Trophoblast cell (in vitro differentiated cells and primary cell): ENCODE measurements at regions not wholly inside any gene's neighbourhood (a gene's known extent, or its start where the extent isn't known, plus 50 kb on each side); places are given as distances from the start of the nearest gene placed in this dataset.

ENCODE experiments used
- DNase-seq, 2 donors: peaks; one replicate each; pipeline ENCODE4 v3.0.0-alpha.2; 2016
- H2AFZ ChIP-seq: 2 replicates; pipeline ENCODE4 v1.6.1; 2013; ENCODE audit warnings: low read length, moderate library complexity, mild to moderate bottlenecking; ENCODE audit not compliant: insufficient read depth, poor library complexity
- H2AK5ac ChIP-seq: 2 replicates; pipeline ENCODE4 v1.6.1; 2013; ENCODE audit warnings: mild to moderate bottlenecking, low read length
- H2BK120ac ChIP-seq: 2 replicates; pipeline ENCODE4 v1.6.1; 2013; ENCODE audit warnings: low read length, mild to moderate bottlenecking, moderate library complexity; ENCODE audit not compliant: insufficient read depth, poor library complexity
- H2BK12ac ChIP-seq: 2 replicates; pipeline ENCODE4 v1.6.1; 2013; ENCODE audit warnings: mild to moderate bottlenecking, low read length, moderate library complexity
- H2BK5ac ChIP-seq: 2 replicates; pipeline ENCODE4 v1.6.1; 2013; ENCODE audit warnings: low read length, low read depth, moderate library complexity, mild to moderate bottlenecking; ENCODE audit not compliant: poor library complexity
- H3K14ac ChIP-seq: 2 replicates; pipeline ENCODE4 v1.6.1; 2013; ENCODE audit warnings: mild to moderate bottlenecking, low read length
- H3K18ac ChIP-seq: 2 replicates; pipeline ENCODE4 v1.6.1; 2013; ENCODE audit warnings: mild to moderate bottlenecking, low read length
- H3K23ac ChIP-seq: 2 replicates; pipeline ENCODE4 v1.6.1; 2013; ENCODE audit warnings: low read length
- H3K27ac ChIP-seq: 2 replicates; pipeline ENCODE4 v1.5.1; 2013; ENCODE audit warnings: low read depth, mild to moderate bottlenecking, inconsistent platforms, low read length, moderate library complexity
- H3K27me3 ChIP-seq: 2 replicates; pipeline ENCODE4 v1.6.1; 2013; ENCODE audit warnings: inconsistent platforms, mild to moderate bottlenecking, low read length, moderate library complexity; ENCODE audit not compliant: insufficient read depth
- H3K36me3 ChIP-seq, 2 experiments: 1 replicate in 1 of 2; 2 replicates in 1 of 2; pipeline ENCODE4 v1.6.1; 2013; ENCODE audit warnings: low read length in 2 of 2, mild to moderate bottlenecking in 2 of 2, moderate library complexity in 1 of 2; ENCODE audit not compliant: insufficient read depth in 2 of 2, control insufficient read depth in 1 of 2
- H3K4ac ChIP-seq: 2 replicates; pipeline ENCODE4 v1.6.1; 2013; ENCODE audit warnings: low read depth, mild to moderate bottlenecking, low read length, moderate library complexity
- H3K4me1 ChIP-seq, 2 experiments: 1 replicate in 1 of 2; 2 replicates in 1 of 2; pipeline ENCODE4 v1.6.1; 2013; ENCODE audit warnings: low read length in 2 of 2, mild to moderate bottlenecking in 2 of 2, moderate library complexity in 1 of 2; ENCODE audit not compliant: insufficient read depth in 2 of 2, control insufficient read depth in 1 of 2
- H3K4me2 ChIP-seq: 2 replicates; pipeline ENCODE4 v1.6.1; 2013; ENCODE audit warnings: inconsistent platforms, mild to moderate bottlenecking, low read length, moderate library complexity
- H3K4me3 ChIP-seq: 2 replicates; pipeline ENCODE4 v1.5.1; 2013; ENCODE audit warnings: mild to moderate bottlenecking, low read depth, low read length, inconsistent platforms
- H3K79me1 ChIP-seq: one replicate; pipeline ENCODE4 v1.6.1; 2013; ENCODE audit warnings: low read length
- H3K79me2 ChIP-seq: 2 replicates; pipeline ENCODE4 v1.6.1; 2013; ENCODE audit warnings: low read length, mild to moderate bottlenecking; ENCODE audit not compliant: control insufficient read depth, insufficient read depth, poor library complexity
- H3K9ac ChIP-seq: 2 replicates; pipeline ENCODE4 v1.6.1; 2013; ENCODE audit warnings: mild to moderate bottlenecking, low read length
- H3K9me3 ChIP-seq: 2 replicates; pipeline ENCODE4 v1.6.1; 2013; ENCODE audit warnings: low read depth, mild to moderate bottlenecking, control low read depth, inconsistent platforms, low read length; ENCODE audit not compliant: insufficient read depth
- H4K12ac ChIP-seq: 2 replicates; pipeline ENCODE4 v1.6.1; 2013; ENCODE audit warnings: low read depth, mild to moderate bottlenecking, low read length, moderate library complexity
- H4K8ac ChIP-seq: 2 replicates; pipeline ENCODE4 v1.6.1; 2013; ENCODE audit warnings: low read depth, mild to moderate bottlenecking, low read length, moderate library complexity
- H4K91ac ChIP-seq: one replicate; pipeline ENCODE4 v1.6.1; 2013; ENCODE audit warnings: low read depth, mild to moderate bottlenecking, low read length, moderate library complexity
- WGBS: extraction: QIAGEN DNeasy Blood & Tissue Kit; methylation state at CpG from one replicate; pipeline ENCODE4 v1.1.7; 2013; ENCODE audit warnings: missing lambda C conversion rate; ENCODE audit not compliant: insufficient read length, insufficient coverage; ENCODE audit errors: extremely low coverage; 5-methylcytosine and 5-hydroxymethylcytosine counted together

- no CpG with 5 or more reads among the region's 3 CpGs for WGBS
- no peaks in the 10 kb centered on the region for H3K79me1 ChIP-seq
- H4K91ac ChIP-seq = no peak overlapping the region
- H3K9ac ChIP-seq = no peak overlapping the region
- no peak overlapping the region for H4K12ac ChIP-seq
- no peak overlapping the region for H3K14ac ChIP-seq
- no peaks in the 10 kb centered on the region for H3K27me3 ChIP-seq
- H3K4me3 ChIP-seq = no peak overlapping the region
- H4K8ac ChIP-seq = no peak overlapping the region
- no peak overlapping the region for H2BK120ac ChIP-seq
- no peaks in the 10 kb centered on the region for H3K79me2 ChIP-seq
- no peaks in the 10 kb centered on the region for H3K9me3 ChIP-seq
- no peak overlapping the region for H2BK12ac ChIP-seq
- no peak overlapping the region for H3K23ac ChIP-seq
- DNase-seq = no peak
- no peaks in the 10 kb centered on the region for H3K36me3 ChIP-seq
- no peak overlapping the region for H2AFZ ChIP-seq
- no peak overlapping the region for H3K27ac ChIP-seq
- no peak overlapping the region for H2AK5ac ChIP-seq
- H3K4me2 ChIP-seq = no peak overlapping the region
- no peaks in the 10 kb centered on the region for H3K4me1 ChIP-seq
- H3K18ac ChIP-seq = no peak overlapping the region
- H2BK5ac ChIP-seq = no peak overlapping the region
- H3K4ac ChIP-seq = no peak overlapping the region
Observed at GRCh38 chr7:136138991-136139390, 161.8 kb upstream of the MTPN start.

GRCh38 chr7:136136906-136137454, 159.8 kb upstream of the MTPN start:
- H3K36me3 ChIP-seq = no peaks in the 10 kb centered on the region
- H4K12ac ChIP-seq = no peak overlapping the region
- no peaks in the 10 kb centered on the region for H3K79me1 ChIP-seq
- no peaks in the 10 kb centered on the region for H3K9me3 ChIP-seq
- no peaks in the 10 kb centered on the region for H3K79me2 ChIP-seq
- no peak for DNase-seq
- no peaks in the 10 kb centered on the region for H3K27me3 ChIP-seq
- no peak overlapping the region for H3K18ac ChIP-seq
- H3K4ac ChIP-seq = no peak overlapping the region
- H2AK5ac ChIP-seq = no peak overlapping the region
- H4K91ac ChIP-seq = no peak overlapping the region
- H3K4me3 ChIP-seq = no peak overlapping the region
- H4K8ac ChIP-seq = no peak overlapping the region
- H3K23ac ChIP-seq = no peak overlapping the region
- no CpG with 5 or more reads among the region's 6 CpGs for WGBS
- H2BK120ac ChIP-seq = no peak overlapping the region
- H3K14ac ChIP-seq = no peak overlapping the region
- H2AFZ ChIP-seq = no peak overlapping the region
- no peak overlapping the region for H2BK12ac ChIP-seq
- no peaks in the 10 kb centered on the region for H3K4me1 ChIP-seq
- no peak overlapping the region for H2BK5ac ChIP-seq
- no peak overlapping the region for H3K27ac ChIP-seq
- no peak overlapping the region for H3K9ac ChIP-seq
- no peak overlapping the region for H3K4me2 ChIP-seq

- Histone ChIP-seq H4K12ac (no peak overlapping the region), H3K18ac (no peak overlapping the region), H3K4me3 (no peak overlapping the region), H2AFZ (no peak overlapping the region), H3K4ac (no peak overlapping the region), H3K27me3 (no peaks in the 10 kb centered on the region), H3K79me1 (no peaks in the 10 kb centered on the region), H3K9ac (no peak overlapping the region), H3K9me3 (no peaks in the 10 kb centered on the region), H3K36me3 (no peaks in the 10 kb centered on the region), H3K23ac (no peak overlapping the region), H2BK120ac (no peak overlapping the region), H4K8ac (no peak overlapping the region), H3K14ac (no peak overlapping the region), H3K4me1 (no peaks in the 10 kb centered on the region), H3K27ac (no peak overlapping the region), H3K79me2 (no peaks in the 10 kb centered on the region), H4K91ac (no peak overlapping the region), H2BK12ac (no peak overlapping the region), H3K4me2 (no peak overlapping the region), H2BK5ac (no peak overlapping the region), H2AK5ac (no peak overlapping the region)
- DNase-seq = no peak
- no CpG with 5 or more reads among the region's 3 CpGs for WGBS
Observed at GRCh38 chr7:136134503-136134902, 157.3 kb upstream of the MTPN start.

GRCh38 chr7:136133551-136133950, 156.4 kb upstream of the MTPN start:
- H3K14ac ChIP-seq = no peak overlapping the region
- no peak overlapping the region for H4K91ac ChIP-seq
- H4K8ac ChIP-seq = no peak overlapping the region
- H3K23ac ChIP-seq = no peak overlapping the region
- no peaks in the 10 kb centered on the region for H3K36me3 ChIP-seq
- no peak for DNase-seq
- no peak overlapping the region for H2AK5ac ChIP-seq
- no peak overlapping the region for H3K4me2 ChIP-seq
- H3K9me3 ChIP-seq = no peaks in the 10 kb centered on the region
- no peak overlapping the region for H3K4ac ChIP-seq
- no peak overlapping the region for H2AFZ ChIP-seq
- WGBS = no CpG with 5 or more reads among the region's 3 CpGs
- H3K27me3 ChIP-seq = no peaks in the 10 kb centered on the region
- no peak overlapping the region for H2BK5ac ChIP-seq
- no peak overlapping the region for H4K12ac ChIP-seq
- H3K18ac ChIP-seq = no peak overlapping the region
- no peak overlapping the region for H3K9ac ChIP-seq
- H3K79me2 ChIP-seq = no peaks in the 10 kb centered on the region
- H3K4me1 ChIP-seq = no peaks in the 10 kb centered on the region
- H3K27ac ChIP-seq = no peak overlapping the region
- H2BK12ac ChIP-seq = no peak overlapping the region
- H2BK120ac ChIP-seq = no peak overlapping the region
- no peaks in the 10 kb centered on the region for H3K79me1 ChIP-seq
- no peak overlapping the region for H3K4me3 ChIP-seq
